HuH-7 (cell line): ENCODE measurements at regions not wholly inside any gene's neighbourhood (a gene's known extent, or its start where the extent isn't known, plus 50 kb on each side); places are given as distances from the start of the nearest gene placed in this dataset.

Experiments used
- DNase-seq: peaks from one replicate; pipeline ENCODE4 v3.0.0; 2011; ENCODE audit warnings: low spot score

- DNase-seq, result no peak
These were observed 389.8 kb downstream of the NUAK1 start for GRCh38 chr12:105748806-105749600.

- peak; percentile 12 for DNase-seq
These were observed 388.7 kb downstream of the NUAK1 start for GRCh38 chr12:105750096-105750495.

DNA sequence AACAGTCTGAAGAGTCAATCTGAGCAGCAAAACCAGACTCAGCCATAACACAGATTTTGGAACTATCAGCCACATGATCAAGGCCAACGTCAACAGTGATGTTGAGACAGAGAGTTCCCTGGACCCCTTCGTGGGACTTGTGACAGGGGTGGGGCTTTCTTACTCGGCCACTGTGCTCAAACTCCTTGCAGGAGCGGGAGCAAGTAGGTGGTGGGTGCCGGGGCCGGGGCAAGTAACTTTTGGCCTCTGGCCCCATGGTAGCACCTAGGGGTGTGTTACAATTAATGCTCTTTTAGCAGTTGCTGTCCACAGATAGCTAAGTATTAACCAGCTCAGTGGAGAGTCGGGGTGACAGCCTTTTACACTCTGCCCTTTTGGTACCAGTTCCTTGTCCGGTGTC is 384.4 kb downstream of the NUAK1 start:
- DNase-seq, result no peak

GRCh38 chr12:105756961-105757360 is 381.8 kb downstream of the NUAK1 start:
- DNase-seq, result no peak

- DNase-seq, result no peak
These were observed 379.6 kb downstream of the NUAK1 start for GRCh38 chr12:105759149-105759548.

DNA sequence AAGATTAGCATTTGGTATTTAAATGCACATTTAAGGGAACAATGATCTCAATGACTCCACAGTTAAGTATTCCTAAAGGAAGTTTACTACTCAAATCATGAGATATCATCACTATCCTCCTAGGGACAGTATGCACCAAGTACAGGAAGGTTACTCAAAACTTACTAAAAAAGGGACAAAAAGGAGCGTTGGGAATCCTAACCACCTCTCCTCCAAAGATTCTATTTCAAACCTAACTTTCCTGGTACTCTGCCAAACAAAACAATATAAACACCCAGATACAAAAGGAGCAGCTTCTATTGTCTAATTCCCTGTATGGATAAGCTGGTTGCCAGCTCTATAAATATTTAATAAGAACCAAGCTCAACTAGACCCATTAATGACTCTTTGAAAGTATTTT is 377.7 kb downstream of the NUAK1 start:
- DNase-seq, result no peak

- DNase-seq, result no peak
These were observed 374.4 kb downstream of the NUAK1 start for GRCh38 chr12:105764216-105764835.

GRCh38 chr12:105765053-105766014 is 373.4 kb downstream of the NUAK1 start:
- no peak for DNase-seq

DNA sequence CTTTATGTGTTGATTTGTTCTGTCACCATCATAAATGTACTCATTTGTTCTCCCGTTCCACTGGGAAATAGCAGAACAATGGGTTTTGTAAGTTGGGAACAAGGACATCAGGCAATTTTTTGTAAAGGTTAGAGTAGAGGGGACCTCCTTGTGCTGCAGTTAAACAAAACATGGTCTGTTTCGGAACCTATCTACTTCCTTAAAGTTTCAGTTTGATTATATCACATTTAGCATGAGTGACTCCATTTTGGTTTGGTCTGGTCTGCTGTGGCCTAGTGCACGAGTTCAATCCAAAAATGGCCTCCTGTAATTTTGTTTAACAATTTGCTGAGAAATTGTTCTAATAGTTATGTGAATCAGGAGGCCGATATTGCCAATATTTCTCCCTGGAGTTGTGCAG is 372.7 kb downstream of the NUAK1 start:
- DNase-seq, result no peak

DNA sequence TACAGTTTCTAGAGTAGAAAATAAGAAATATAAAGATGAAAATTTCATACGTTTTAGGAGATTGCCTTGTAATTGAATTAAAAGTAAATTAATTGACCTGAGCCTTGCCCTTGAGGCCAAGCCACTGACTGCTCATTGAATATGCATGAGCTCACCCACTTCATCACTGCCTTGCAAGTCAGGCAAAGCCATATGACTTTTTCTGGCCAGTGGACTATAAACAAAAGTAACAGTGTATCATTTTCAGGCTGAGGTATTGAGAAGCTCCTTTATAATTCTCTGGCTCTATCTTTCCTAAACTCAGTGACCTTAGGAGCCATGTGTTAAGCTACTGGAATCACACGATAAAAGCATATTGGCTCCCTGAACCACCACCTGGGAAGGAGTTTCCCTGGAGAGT is 369.3 kb downstream of the NUAK1 start:
- DNase-seq, result no peak

DNA sequence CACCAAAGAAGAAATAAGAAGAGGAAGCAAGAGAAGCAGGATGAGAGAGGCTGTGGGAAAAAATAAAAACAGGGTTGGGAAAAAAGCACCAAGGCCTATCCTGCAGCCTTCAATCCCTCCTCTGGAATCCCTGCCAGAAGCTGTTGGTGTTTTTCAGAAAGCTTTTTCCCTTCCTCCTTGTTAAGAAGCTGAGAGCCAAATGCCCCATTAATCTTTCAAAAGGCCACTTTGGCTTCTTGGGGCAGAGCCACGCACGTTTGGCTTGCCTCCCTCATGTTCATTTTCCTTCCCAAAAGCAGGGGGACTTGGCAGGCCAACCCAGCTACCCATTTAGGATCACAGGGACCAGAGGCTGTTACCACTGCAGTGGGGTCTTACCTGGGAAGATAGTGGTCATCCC is 365.3 kb downstream of the NUAK1 start:
- DNase-seq, result no peak

GRCh38 chr12:105774037-105774436 is 364.7 kb downstream of the NUAK1 start:
- no peak for DNase-seq

DNA sequence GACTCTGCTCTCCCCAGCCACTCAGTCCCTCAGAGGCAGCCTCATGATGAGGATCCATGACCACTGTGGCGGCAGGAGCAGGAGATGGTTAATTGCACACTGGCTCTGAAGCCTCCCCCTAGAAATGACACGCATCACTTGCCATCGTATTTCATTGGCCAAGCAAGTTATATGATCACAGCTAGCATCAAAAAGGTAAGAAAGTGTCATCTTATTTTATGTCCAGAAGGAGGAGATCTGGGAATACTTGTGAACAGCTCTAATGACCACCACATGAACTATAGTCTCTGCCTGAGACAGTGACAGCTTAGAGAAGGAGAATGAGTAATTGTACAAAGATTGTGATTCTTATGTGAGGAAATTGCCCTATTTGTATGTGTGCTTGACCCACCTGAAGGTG is 363.4 kb downstream of the NUAK1 start:
- no peak for DNase-seq

DNA sequence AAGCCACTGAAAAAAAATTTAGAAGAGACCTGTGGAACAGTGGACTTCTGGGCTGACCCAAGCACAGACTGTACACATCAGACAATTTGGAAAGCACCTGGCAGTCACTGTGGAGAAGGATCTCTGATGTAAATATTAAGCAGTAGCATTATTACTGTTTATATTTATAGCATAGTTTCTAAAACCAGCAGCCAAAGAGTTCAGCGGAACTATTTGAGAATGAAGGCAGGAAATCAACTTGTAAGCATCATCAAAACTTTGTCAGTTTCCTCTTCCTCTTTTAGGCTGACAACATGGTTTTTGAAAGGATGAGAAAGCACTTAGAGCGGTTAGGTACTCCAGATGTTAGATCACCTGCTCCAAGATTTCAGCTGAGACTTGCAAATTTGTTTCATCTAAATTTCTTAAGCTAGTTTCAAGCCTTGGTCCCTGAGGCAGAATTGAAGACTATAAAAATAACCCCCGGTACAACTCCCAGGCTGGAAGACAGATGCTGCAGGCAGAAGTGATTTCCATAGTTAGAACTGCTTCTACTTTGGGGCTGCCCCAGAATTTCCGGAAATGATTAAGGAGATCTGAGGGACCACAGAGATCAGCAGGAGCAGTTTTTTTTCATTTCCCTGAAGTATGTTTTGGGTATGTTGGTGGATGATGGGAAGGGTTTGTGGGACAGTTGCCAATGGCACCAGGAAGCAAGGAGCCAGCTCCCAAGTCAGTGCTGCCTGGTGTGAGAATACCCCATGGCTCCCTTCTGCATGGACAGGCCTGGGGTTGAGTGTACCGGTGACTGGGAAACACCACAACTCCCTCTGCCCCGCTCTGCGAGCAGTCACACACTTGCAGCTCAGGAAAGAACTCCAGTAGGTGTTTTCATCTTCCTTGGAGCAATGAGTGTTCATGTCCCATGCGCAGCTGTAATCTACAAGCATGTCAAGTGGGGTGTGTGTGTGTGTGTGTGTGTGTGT is 354.5 kb downstream of the NUAK1 start:
- DNase-seq, result no peak

- DNase-seq, result no peak
These were observed 345.3 kb downstream of the NUAK1 start for GRCh38 chr12:105793421-105793820.

- no peak for DNase-seq
These were observed 340.4 kb downstream of the NUAK1 start for GRCh38 chr12:105798256-105798845.

GRCh38 chr12:105799103-105799502 is 339.7 kb downstream of the NUAK1 start:
- DNase-seq, result no peak

GRCh38 chr12:105801351-105801750 is 337.4 kb downstream of the NUAK1 start:
- DNase-seq, result no peak

- DNase-seq, result no peak
These were observed 335.5 kb downstream of the NUAK1 start for GRCh38 chr12:105803292-105803691.

- DNase-seq, result no peak
These were observed 334.0 kb downstream of the NUAK1 start for GRCh38 chr12:105804591-105805265.
